Mesenchymal stem cell (in vitro differentiated cells and primary cell): ENCODE measurements at regions not wholly inside any gene's neighbourhood (a gene's known extent, or its start where the extent isn't known, plus 50 kb on each side); places are given as distances from the start of the nearest gene placed in this dataset.
A peak's percentile ranks its signal among the peaks of the same experiment; 100 is the strongest.

Experiments used
- DNase-seq: peaks from one replicate; pipeline ENCODE4 v3.0.0-alpha.2; 2013
- H2AFZ ChIP-seq: one replicate; pipeline ENCODE4 v1.6.1; 2013; ENCODE audit warnings: low read depth, mild to moderate bottlenecking, control low read depth, inconsistent platforms, low read length, moderate library complexity
- H2AK5ac ChIP-seq: 2 replicates; pipeline ENCODE4 v1.6.1; 2013; ENCODE audit warnings: low read length, moderate library complexity, mild to moderate bottlenecking, inconsistent platforms; ENCODE audit not compliant: severe bottlenecking
- H2BK120ac ChIP-seq: one replicate; pipeline ENCODE4 v1.6.1; 2013; ENCODE audit warnings: low read depth, mild to moderate bottlenecking, inconsistent platforms, low read length, moderate library complexity
- H2BK12ac ChIP-seq, 2 experiments: one replicate each; pipeline ENCODE4 v1.6.1; 2013; ENCODE audit warnings: inconsistent platforms in 2 of 2, low read length in 2 of 2, mild to moderate bottlenecking in 2 of 2, moderate library complexity in 2 of 2, control low read depth in 1 of 2
- H2BK15ac ChIP-seq: one replicate; pipeline ENCODE4 v1.6.1; 2013; ENCODE audit warnings: mild to moderate bottlenecking, low read depth, inconsistent platforms; ENCODE audit not compliant: poor library complexity, severe bottlenecking
- H2BK5ac ChIP-seq: 2 replicates; pipeline ENCODE4 v1.6.1; 2013; ENCODE audit warnings: low read depth, mild to moderate bottlenecking, low read length, control low read depth, inconsistent platforms; ENCODE audit not compliant: poor library complexity, severe bottlenecking
- H3K14ac ChIP-seq, 2 experiments: one replicate each; pipeline ENCODE4 v1.6.1; 2013; ENCODE audit warnings: inconsistent platforms in 2 of 2, low read length in 2 of 2, control low read depth in 1 of 2, mild to moderate bottlenecking in 1 of 2, moderate library complexity in 1 of 2
- H3K18ac ChIP-seq, 2 experiments: one replicate each; pipeline ENCODE4 v1.6.1; 2013; ENCODE audit warnings: inconsistent platforms in 2 of 2, low read length in 2 of 2, control low read depth in 1 of 2, low read depth in 1 of 2, mild to moderate bottlenecking in 1 of 2
- H3K23ac ChIP-seq, 2 experiments: one replicate each; pipeline ENCODE4 v1.6.1; 2013; ENCODE audit warnings: inconsistent platforms in 2 of 2, low read length in 2 of 2, mild to moderate bottlenecking in 2 of 2, moderate library complexity in 2 of 2, control low read depth in 1 of 2
- H3K27ac ChIP-seq: 2 replicates; pipeline ENCODE4 v1.5.1; 2013; ENCODE audit warnings: mild to moderate bottlenecking, moderate library complexity, low read length, control low read depth, inconsistent platforms; ENCODE audit not compliant: poor library complexity, severe bottlenecking
- H3K27me3 ChIP-seq, 2 experiments: 2 replicates each; pipeline versions ENCODE4 v1.6.1 to v1.7.0; 2013; ENCODE audit warnings: low read length in 2 of 2, mild to moderate bottlenecking in 2 of 2, moderate library complexity in 2 of 2, control low read depth in 1 of 2, inconsistent platforms in 1 of 2; ENCODE audit not compliant: control insufficient read depth in 1 of 2, insufficient read depth in 1 of 2
- H3K36me3 ChIP-seq, 2 experiments: 2 replicates each; pipeline versions ENCODE4 v1.6.1 to v1.7.0; 2013; ENCODE audit warnings: low read length in 2 of 2, control low read depth in 1 of 2, inconsistent platforms in 1 of 2, low read depth in 1 of 2, mild to moderate bottlenecking in 1 of 2; ENCODE audit not compliant: insufficient read depth in 2 of 2, control insufficient read depth in 1 of 2
- H3K4ac ChIP-seq, 2 experiments: one replicate each; pipeline ENCODE4 v1.6.1; 2013; ENCODE audit warnings: inconsistent platforms in 2 of 2, low read length in 2 of 2, mild to moderate bottlenecking in 2 of 2, moderate library complexity in 2 of 2, control low read depth in 1 of 2, low read depth in 1 of 2
- H3K4me1 ChIP-seq: 2 replicates; pipeline ENCODE4 v1.6.1; 2013; ENCODE audit warnings: low read depth, low read length, control low read depth; ENCODE audit not compliant: control insufficient read depth, insufficient read depth
- H3K4me2 ChIP-seq: 2 replicates; pipeline ENCODE4 v1.6.1; 2013; ENCODE audit warnings: low read length, mild to moderate bottlenecking, inconsistent platforms; ENCODE audit not compliant: poor library complexity, severe bottlenecking
- H3K4me3 ChIP-seq, 2 experiments: 2 replicates each; pipeline versions ENCODE4 v1.5.1 to v1.7.0; 2013; ENCODE audit warnings: low read length in 2 of 2, mild to moderate bottlenecking in 2 of 2, control low read depth in 1 of 2, low read depth in 1 of 2; ENCODE audit not compliant: insufficient read depth in 1 of 2
- H3K79me1 ChIP-seq: replicated peaks from 2 replicates; pipeline ENCODE4 v1.6.1; 2013; ENCODE audit warnings: mild to moderate bottlenecking, control low read depth, low read length, inconsistent platforms; ENCODE audit not compliant: poor library complexity, severe bottlenecking
- H3K9ac ChIP-seq: 2 replicates; pipeline ENCODE4 v1.7.0; 2013; ENCODE audit warnings: mild to moderate bottlenecking, low read length, moderate library complexity
- H3K9me3 ChIP-seq: 2 replicates; pipeline ENCODE4 v1.7.0; 2013; ENCODE audit warnings: mild to moderate bottlenecking, low read length; ENCODE audit not compliant: control insufficient read depth
- H4K8ac ChIP-seq: one replicate; pipeline ENCODE4 v1.6.1; 2013; ENCODE audit warnings: inconsistent platforms, mild to moderate bottlenecking, low read length, moderate library complexity
- H4K91ac ChIP-seq: one replicate; pipeline ENCODE4 v1.6.1; 2013; ENCODE audit warnings: mild to moderate bottlenecking, low read length, inconsistent platforms
- WGBS: methylation state at CpG from one replicate; pipeline ENCODE4 v1.1.7; 2013; ENCODE audit warnings: mixed read lengths; 5-methylcytosine and 5-hydroxymethylcytosine counted together

- Histone ChIP-seq H2BK5ac (no peak overlapping the region), H3K27me3 (peaks cover 15 to 59% of the 10 kb centered on the region in 2 experiments), H3K4me2 (no peak overlapping the region), H3K18ac (no peak overlapping the region), H2BK12ac (no peak overlapping the region), H3K4me3 (no peak overlapping the region), H2AFZ (no peak overlapping the region), H3K79me1 (no peaks in the 10 kb centered on the region), H3K9ac (no peak overlapping the region), H4K8ac (no peak overlapping the region), H3K14ac (no peak overlapping the region), H3K36me3 (no peaks in the 10 kb centered on the region), H2BK120ac (no peak overlapping the region), H3K23ac (no peak overlapping the region), H2BK15ac (no peak overlapping the region), H2AK5ac (no peak overlapping the region), H3K27ac (no peak overlapping the region), H3K4ac (no peak overlapping the region), H4K91ac (no peak overlapping the region), H3K4me1 (no peaks in the 10 kb centered on the region), H3K9me3 (no peaks in the 10 kb centered on the region)
- no peak for DNase-seq
- WGBS: no CpG with 5 or more reads among the region's 3 CpGs
Measured at GRCh38 chr11:57126766-57127400, 54.9 kb upstream of the LRRC55 start.

- Histone ChIP-seq H3K4me3 (no peak overlapping the region), H2BK12ac (no peak overlapping the region), H3K9me3 (no peaks in the 10 kb centered on the region), H3K14ac (peak overlapping the region in 1 of 2 experiments; percentile 58), H3K18ac (no peak overlapping the region), H3K27me3 (peaks cover 3 to 33% of the 10 kb centered on the region in 2 experiments), H2BK15ac (no peak overlapping the region), H3K4me1 (no peaks in the 10 kb centered on the region), H2BK120ac (no peak overlapping the region), H2BK5ac (no peak overlapping the region), H4K91ac (no peak overlapping the region), H2AK5ac (no peak overlapping the region), H3K9ac (no peak overlapping the region), H3K23ac (no peak overlapping the region), H4K8ac (no peak overlapping the region), H3K4me2 (no peak overlapping the region), H3K27ac (no peak overlapping the region), H3K36me3 (no peaks in the 10 kb centered on the region), H2AFZ (no peak overlapping the region), H3K79me1 (no peaks in the 10 kb centered on the region), H3K4ac (no peak overlapping the region)
- WGBS: 69% methylated on average over 8 of the region's 8 CpGs
- DNase-seq: no peak
Measured at GRCh38 chr11:57131080-57131790, 50.5 kb upstream of the LRRC55 start.
